ENCODE measurements at regions not wholly inside any gene's neighbourhood (a gene's known extent, or its start where the extent isn't known, plus 50 kb on each side); places are given as distances from the start of the nearest gene placed in this dataset.
"Not testable (repeated sequence)": the region's sequence is repeated elsewhere in the genome, so short reads cannot be mapped to it uniquely, and the experiment has no call there.

DNA sequence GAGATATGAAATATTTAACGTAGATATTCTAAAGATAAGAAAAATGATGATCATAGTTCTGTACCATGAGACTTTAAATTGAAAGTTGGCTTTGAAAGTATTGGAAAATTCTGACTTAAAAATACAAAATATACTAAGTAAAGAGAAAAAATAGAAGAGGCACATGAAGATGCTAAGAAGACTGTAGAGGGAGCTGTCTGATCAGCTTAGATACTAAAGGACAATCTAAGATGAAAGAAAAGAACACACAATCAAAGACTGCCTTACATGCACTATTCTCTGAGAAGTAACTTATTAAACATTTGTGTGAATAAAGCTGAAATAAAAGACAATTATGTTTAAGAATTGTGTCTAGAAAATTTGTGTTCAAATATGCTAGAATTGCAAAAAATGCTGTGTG is 55.1 kb downstream of the RBMXL2 start:
- Histone ChIP-seq H3K36me3 (no peaks in the 10 kb centered on the region), H3K27me3 (no peaks in the 10 kb centered on the region), H3K9me3 (peaks cover 0 to 17% (median 11%) of the 10 kb centered on the region in 4 donors), H3K4me1 (no peaks in the 10 kb centered on the region), H3K27ac (no peak overlapping the region), H3K4me3 (no peak overlapping the region)
- DNase-seq = peak in 1 of 2 donors; percentile 49
- no peak for TF ChIP-seq POLR2A (IDR thresholded peaks at IDR 0.05)
- TF ChIP-seq, protein P1, sequence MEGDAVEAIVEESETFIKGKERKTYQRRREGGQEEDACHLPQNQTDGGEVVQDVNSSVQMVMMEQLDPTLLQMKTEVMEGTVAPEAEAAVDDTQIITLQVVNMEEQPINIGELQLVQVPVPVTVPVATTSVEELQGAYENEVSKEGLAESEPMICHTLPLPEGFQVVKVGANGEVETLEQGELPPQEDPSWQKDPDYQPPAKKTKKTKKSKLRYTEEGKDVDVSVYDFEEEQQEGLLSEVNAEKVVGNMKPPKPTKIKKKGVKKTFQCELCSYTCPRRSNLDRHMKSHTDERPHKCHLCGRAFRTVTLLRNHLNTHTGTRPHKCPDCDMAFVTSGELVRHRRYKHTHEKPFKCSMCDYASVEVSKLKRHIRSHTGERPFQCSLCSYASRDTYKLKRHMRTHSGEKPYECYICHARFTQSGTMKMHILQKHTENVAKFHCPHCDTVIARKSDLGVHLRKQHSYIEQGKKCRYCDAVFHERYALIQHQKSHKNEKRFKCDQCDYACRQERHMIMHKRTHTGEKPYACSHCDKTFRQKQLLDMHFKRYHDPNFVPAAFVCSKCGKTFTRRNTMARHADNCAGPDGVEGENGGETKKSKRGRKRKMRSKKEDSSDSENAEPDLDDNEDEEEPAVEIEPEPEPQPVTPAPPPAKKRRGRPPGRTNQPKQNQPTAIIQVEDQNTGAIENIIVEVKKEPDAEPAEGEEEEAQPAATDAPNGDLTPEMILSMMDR (IDR thresholded peaks at IDR 0.05) = no peak
- intact Hi-C loops (cut with DNase I; ENCODE audit: low total_unique reads) = no loop called here
- 0 to 17% (median 14%) methylated on average over 1 of the region's 1 CpG for WGBS, 5 donors

DNA sequence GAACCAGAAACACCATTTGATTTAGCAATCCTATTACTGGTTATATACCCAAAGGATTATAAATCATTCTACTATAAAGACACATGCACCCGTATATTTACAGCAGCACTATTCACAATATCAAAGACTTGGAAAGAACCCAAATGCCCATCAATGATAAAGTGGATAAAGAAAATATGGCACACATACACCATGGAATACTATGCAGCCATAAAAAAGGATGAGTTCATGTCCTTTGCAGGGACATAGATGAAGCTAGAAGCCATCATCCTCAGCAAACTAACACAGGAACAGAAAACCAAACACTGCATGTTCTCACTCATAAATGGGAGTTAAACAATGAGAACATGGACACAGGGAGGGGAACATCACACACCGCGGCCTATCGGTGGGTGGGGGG is 61.3 kb downstream of the RBMXL2 start:
- H3K4me1 ChIP-seq; H3K27ac ChIP-seq; H3K27me3 ChIP-seq; H3K36me3 ChIP-seq; H3K4me3 ChIP-seq; intact Hi-C loops (cut with DNase I; ENCODE audit: low total_unique reads); DNase-seq: not testable (repeated sequence)
- 89 to 96% (median 92%) methylated on average over 4 of the region's 4 CpGs for WGBS, 5 donors
- H3K9me3 ChIP-seq = peaks cover 0 to 25% (median 16%) of the 10 kb centered on the region in 4 donors

DNA sequence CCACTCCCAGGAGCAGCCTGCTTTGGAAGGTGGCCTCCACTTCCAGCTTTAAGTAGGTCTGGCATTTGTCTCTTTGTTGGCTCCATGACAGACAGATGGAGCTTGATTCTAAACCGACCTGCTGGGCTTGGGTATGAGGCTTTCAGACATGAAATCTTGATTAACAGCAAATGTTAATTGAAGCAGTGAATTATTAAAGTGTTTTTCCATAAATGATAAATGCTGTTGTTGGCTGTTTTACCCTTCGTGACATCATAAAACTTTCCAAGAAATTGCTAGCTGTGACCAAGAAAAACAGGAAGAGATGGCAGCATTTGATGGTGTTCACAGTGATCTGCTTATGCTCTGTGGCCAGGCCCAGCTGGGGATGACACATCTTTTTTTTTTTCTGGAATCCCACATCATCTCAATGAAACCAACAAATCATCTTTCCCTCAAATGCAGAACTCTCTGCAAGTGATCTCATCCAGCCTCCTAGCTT is 66.1 kb downstream of the RBMXL2 start:
- Histone ChIP-seq H3K36me3 (no peaks in the 10 kb centered on the region), H3K4me1 (no peaks in the 10 kb centered on the region), H3K27me3 (no peaks in the 10 kb centered on the region), H3K9me3 (no peaks in the 10 kb centered on the region), H3K27ac (no peak overlapping the region), H3K4me3 (no peak overlapping the region)
- DNase-seq = peak in 1 of 2 donors; percentile 57
- intact Hi-C loops (cut with DNase I; ENCODE audit: low total_unique reads) = no loop called here
- WGBS, 5 donors = 24 to 45% (median 36%) methylated on average over 2 of the region's 2 CpGs
- peak in 1 of 3 donors; percentile 44 for TF ChIP-seq POLR2AphosphoS5 (IDR thresholded peaks at IDR 0.05)
- no peak for TF ChIP-seq EP300 (IDR thresholded peaks at IDR 0.05)

DNA sequence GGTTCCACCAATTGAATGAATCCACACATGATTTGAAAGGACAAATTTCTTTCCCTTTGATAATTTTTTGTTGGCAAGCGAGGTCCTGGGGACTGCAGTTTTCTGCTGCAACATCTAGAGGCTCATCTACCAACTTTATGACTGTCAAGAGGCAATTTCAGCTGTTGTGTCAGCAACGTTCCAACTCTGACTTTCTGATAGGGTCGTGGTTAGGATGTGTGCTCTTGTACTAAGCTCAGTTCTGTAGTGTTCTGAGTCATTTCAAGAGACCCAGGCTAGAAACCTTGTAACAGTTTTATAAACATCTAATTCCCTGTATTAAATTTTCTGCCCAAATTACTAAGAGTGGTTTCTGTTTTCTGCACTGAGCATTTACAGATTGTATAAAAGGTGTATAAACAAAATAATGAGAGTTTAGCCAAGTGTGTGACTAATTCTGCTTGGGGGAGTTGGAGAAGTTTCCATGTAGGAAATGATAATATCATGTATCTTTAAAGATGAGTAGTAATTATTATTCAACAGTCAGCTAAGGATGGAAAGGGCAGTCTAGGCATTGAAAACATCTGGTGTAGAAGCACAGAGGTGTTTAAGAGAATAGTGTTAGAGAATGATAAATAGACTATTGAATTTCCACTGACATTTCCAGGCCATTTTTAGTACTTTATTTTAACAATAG is 72.2 kb downstream of the RBMXL2 start:
- intact Hi-C loops (cut with DNase I; ENCODE audit: low total_unique reads) = no loop called here
- 25 to 40% (median 36%) methylated on average over 3 of the region's 3 CpGs for WGBS, 5 donors
- H3K4me3 ChIP-seq = no peak overlapping the region

DNA sequence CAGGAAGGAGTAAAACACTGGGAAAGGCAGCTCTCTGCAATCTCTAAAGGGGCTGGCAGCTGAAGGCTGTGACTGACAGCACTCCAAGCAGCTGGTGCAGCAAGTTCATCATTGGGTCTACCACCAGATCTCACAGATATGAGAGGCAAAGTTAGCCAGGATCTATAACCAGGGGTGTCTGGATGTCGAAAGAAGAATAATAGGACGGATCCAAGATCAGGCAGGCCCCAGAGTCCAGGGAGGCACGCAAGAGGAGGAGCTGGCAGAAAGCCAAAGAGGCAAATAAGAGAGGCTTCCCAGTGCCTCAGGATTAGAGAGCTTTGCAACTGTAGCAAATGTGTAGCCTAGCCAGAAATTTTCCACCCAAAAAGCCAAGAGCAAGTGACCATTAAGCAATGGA is 77.1 kb downstream of the RBMXL2 start:
- 7 to 39% (median 28%) methylated on average over 3 of the region's 3 CpGs for WGBS, 5 donors
- Histone ChIP-seq H3K9me3 (no peaks in the 10 kb centered on the region), H3K27me3 (no peaks in the 10 kb centered on the region), H3K4me1 (no peaks in the 10 kb centered on the region), H3K4me3 (no peak overlapping the region), H3K27ac (no peak overlapping the region), H3K36me3 (no peaks in the 10 kb centered on the region)
- peak in 1 of 2 donors; percentile 33 for DNase-seq
- TF ChIP-seq POLR2AphosphoS5 (IDR thresholded peaks at IDR 0.05) (no peak), EP300 (IDR thresholded peaks at IDR 0.05) (no peak)
- TF ChIP-seq, protein P1 (IDR thresholded peaks at IDR 0.05) = no peak
- intact Hi-C loops (cut with DNase I; ENCODE audit: low total_unique reads) = no loop called here

More for the DNA sequence above, 72.2 kb downstream of the RBMXL2 start:
- Histone ChIP-seq H3K36me3 (no peaks in the 10 kb centered on the region), H3K9me3 (no peaks in the 10 kb centered on the region), H3K27me3 (no peaks in the 10 kb centered on the region), H3K4me1 (no peaks in the 10 kb centered on the region), H3K27ac (no peak overlapping the region)
- DNase-seq = no peak
- TF ChIP-seq, protein P1 (IDR thresholded peaks at IDR 0.05) = no peak
- TF ChIP-seq POLR2AphosphoS5 (IDR thresholded peaks at IDR 0.05) (no peak), EP300 (IDR thresholded peaks at IDR 0.05) (no peak), POLR2A (IDR thresholded peaks at IDR 0.05) (no peak)
